GM12873 (cell line): ENCODE measurements at regions not wholly inside any gene's neighbourhood (a gene's known extent, or its start where the extent isn't known, plus 50 kb on each side); places are given as distances from the start of the nearest gene placed in this dataset.

Experiments used
- CTCF ChIP-seq: IDR thresholded peaks from 2 replicates; pipeline ENCODE4 v1.5.1; 2012; ENCODE audit warnings: low read depth, mild to moderate bottlenecking, moderate library complexity, low read length, control low read depth; ENCODE audit not compliant: insufficient read depth; ENCODE audit errors: missing control alignments

DNA sequence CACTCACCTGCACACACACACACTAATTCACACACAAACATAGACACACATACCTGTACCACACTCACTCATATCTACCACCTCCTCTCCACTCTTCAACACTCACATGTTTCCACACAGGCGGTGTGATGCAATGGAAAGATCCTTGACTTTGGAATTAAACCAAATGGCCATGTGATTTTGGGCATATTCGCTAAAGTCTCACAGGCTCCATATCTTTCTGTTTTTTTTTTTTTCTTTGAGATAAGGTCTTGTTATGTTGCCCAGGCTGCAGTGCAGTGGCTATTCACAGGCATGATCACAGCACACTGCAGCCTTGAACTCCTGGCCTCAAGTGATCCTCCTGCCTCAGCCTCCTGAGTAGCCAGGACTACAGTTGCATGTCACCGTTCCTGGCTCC is 91.1 kb upstream of the MEX3C start:
- no peak for TF ChIP-seq CTCF

DNA sequence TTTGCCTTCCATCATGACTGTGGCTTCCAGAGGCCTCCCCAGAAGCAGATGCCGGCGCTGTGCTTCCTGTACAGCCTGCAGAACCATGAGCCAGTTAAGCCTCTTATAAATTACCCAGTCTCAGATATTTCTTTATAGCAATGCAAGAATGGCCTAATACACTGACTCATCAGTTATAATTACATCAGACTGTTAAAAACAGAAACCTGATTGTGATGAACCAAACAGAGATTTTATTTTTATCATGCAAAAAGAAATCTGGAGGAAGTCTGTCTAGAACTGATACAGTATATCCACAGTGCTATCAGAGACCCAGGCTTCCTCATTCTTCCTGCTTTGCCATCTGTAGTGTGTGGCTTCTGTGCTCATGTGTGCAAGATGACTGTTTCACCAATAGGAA is 93.4 kb upstream of the MEX3C start:
- TF ChIP-seq CTCF, result no peak

DNA sequence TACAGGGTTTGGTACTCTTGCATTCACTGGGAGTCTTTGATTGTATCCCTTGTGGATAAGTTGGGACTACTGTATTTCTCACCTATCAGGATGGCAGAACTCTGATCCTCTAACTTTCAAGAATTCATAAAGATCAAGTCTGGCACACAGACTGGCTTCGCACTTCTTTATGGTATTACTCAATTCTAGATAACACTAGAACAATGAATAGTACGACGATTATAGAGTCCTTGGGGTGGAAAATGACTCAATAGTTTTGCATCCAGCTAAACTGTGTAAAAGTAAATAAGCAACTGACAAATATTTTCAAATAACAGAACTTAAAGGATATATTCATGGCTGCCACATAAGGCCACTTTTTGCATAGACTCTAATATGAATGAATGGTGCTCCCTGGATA is 103.4 kb upstream of the MEX3C start:
- no peak for TF ChIP-seq CTCF

DNA sequence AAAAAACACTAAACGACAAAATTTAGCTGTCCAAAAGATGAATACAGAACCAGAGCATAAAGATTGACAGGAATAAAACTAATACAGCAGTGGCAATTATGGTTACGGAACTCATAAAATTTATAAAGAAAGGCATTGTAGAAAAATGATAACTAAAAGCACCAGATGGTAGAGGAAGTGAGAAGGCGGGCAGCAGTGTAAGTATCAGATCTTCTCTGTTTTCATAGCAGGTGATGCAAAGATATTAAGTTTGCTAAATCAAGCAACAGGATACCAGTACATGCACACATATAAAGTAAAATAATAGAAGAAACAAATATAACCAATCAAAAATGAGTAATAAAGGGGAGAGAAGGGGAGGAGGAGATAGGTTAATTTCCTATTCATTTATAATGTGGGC is 103.9 kb upstream of the MEX3C start:
- no peak for TF ChIP-seq CTCF

DNA sequence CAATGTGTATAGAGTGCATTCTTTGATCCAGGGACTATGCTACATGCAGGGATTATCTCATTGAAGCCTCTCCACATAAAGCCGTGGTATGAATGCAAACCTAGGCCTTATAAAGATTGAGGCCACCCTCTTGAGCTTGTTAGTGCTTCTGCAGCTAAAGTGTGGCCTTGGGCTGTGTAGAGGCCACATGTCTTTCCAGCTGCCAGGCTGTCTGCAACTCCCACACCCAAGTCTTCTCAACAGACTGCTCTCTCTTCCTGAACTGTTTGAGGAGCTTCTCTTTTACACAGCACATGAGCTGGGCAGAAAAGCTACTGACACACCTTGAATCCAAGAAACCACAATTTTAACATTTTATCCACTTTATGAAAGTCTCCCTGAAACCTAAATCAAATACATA is 119.2 kb upstream of the MEX3C start:
- TF ChIP-seq CTCF, result no peak

DNA sequence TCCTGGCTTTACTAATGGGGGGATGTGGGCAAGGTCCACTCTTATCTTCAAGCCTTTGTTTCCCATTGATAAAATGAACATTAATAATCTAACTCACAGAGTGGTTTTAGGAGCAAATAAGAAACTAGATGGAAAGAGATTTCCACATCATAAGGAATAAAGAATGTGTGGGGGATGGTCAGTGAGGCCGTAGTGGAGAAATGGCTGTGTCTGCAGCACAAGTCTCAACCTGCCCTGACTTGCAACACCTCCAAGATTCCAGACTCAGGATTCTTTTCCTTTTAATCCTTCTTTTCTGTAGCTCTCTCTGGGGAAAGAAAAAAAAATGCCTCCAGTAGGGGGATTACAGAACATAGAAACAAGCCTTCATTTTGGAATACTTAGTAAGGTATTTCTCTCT is 124.2 kb upstream of the MEX3C start:
- no peak for TF ChIP-seq CTCF

- no peak for TF ChIP-seq CTCF
These were observed 126.5 kb upstream of the MEX3C start for GRCh38 chr18:51323961-51324360.

GRCh38 chr18:51330148-51330547 is 132.7 kb upstream of the MEX3C start:
- TF ChIP-seq CTCF, result no peak
